H54 (cell line): ENCODE measurements at regions not wholly inside any gene's neighbourhood (a gene's known extent, or its start where the extent isn't known, plus 50 kb on each side); places are given as distances from the start of the nearest gene placed in this dataset.

Source experiments
- DNase-seq: peaks from one replicate; pipeline ENCODE4 v3.0.0; 2011; ENCODE audit warnings: low spot score, mixed read lengths; ENCODE audit not compliant: insufficient read length
- FAIRE-seq: peaks from 3 replicates; lab custom pipeline; 2011; peaks lifted over from hg19 to GRCh38; lab: Jason Lieb, UNC
- POLR2A ChIP-seq: IDR thresholded peaks from 2 replicates; pipeline ENCODE4 v1.6.1; 2011; ENCODE audit warnings: low read depth, mild to moderate bottlenecking, low read length

DNA sequence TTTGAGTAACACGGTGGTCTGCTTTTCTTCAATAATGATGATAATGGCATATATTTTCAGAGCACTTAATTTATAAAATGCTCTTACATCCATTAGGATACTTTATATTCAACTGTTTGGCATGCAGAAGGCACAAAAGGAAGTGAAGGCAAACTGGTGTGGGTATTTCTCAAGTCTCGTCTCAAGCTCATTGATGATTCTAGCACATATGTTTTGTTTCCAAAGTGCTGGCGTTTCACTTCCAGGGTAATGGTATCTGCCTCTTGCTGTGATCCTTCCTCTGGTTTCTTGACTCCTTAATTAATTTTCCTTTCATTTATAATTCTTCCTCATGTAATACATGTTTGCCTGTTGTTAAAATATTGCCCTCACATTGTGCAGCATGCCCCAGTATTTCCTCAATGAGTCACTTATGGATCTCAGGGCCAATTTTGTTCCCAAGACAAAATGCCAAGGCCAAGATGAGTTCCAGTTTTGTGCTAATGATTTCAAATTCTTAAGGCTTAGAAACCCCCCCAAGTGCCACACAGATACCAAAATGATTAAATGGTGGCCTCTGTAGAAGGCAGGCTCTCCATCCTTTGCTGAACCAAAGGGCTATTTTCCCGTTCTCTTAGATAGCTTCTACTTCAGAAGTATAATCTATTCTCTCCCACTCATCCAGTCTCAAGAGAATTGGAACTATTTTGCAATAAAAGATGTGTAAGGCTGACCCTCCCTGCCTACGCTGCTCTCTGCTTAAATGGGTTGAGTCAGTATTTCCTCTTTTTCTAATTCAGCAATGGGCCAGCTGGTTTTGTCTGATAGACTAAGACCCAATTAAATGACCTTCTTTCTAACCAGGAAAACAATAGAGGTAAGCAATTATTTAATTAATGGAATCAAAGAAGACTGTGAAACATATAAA, 171.2 kb downstream of the ZNF365 start:
- no peak for TF ChIP-seq POLR2A
- DNase-seq = no peak
- FAIRE-seq = no peak

DNA sequence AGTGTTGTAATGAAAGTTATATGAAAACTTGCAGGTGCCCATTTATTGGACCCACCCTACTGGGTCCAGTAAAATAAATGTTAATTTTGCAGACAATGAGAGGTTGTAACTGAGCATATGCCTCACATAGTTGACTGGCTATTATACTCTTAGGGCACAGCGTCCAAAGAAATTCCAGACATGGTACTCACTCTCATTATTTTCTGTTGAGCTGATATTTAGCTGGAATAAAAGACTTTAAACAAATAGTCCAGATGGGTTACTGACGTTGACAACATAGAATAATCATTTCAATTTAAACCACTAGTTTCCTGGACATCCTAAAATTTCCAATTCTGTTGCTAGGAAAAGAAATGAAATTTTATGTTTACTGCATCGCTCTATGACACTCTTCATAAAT, 174.5 kb downstream of the ZNF365 start:
- no peak for TF ChIP-seq POLR2A
- DNase-seq (no peak), FAIRE-seq (no peak)

DNA sequence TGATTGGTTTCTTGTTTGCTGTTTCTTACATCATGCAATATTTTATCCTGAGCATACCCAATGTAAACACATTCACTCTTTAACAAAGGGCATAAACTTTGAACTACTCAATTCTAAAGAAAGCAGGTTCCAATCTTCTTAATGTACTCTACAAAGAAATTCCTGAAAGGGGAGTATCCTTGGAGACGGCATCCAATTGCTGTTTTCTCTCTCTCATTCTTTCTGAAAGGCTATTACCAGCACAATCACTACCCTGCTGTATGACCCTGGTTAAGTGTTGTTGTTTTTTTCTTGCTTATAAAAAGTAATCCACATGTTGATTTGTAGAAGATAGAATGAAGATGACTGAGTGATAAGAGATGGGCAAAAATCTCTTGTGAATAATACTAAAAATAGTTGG, 176.0 kb downstream of the ZNF365 start:
- FAIRE-seq = no peak
- DNase-seq = no peak

DNA sequence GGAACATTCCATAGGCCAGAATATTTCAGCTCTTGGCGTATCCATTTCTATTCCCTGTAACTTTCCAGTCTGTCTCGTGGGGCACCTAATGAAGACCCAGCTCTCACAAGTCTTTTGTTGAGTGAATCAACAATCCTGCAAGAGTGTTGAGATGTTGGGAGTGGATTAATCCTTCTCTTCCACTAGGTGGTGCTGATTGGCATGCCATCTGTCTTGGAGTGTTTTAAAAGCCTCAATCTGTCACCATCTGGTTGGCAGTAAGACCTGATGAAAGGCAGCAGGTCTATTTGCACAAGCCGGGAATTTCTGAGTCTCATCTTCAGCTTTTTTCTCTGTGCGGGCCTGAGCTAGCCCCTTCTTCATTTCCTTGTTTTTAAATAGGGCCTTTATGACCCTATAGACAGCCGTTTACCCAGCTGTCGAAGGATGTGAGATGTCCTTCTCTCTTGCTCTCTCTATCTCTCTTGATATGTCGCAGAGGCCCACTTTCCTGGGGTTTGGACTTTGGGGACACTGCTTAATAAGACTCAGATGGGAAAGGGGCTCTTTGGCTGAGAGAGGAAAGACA, 180.5 kb downstream of the ZNF365 start:
- DNase-seq = peak; percentile 11
- TF ChIP-seq POLR2A = no peak
- FAIRE-seq = no peak

More for the DNA sequence above, 176.0 kb downstream of the ZNF365 start:
- no peak for TF ChIP-seq POLR2A

DNA sequence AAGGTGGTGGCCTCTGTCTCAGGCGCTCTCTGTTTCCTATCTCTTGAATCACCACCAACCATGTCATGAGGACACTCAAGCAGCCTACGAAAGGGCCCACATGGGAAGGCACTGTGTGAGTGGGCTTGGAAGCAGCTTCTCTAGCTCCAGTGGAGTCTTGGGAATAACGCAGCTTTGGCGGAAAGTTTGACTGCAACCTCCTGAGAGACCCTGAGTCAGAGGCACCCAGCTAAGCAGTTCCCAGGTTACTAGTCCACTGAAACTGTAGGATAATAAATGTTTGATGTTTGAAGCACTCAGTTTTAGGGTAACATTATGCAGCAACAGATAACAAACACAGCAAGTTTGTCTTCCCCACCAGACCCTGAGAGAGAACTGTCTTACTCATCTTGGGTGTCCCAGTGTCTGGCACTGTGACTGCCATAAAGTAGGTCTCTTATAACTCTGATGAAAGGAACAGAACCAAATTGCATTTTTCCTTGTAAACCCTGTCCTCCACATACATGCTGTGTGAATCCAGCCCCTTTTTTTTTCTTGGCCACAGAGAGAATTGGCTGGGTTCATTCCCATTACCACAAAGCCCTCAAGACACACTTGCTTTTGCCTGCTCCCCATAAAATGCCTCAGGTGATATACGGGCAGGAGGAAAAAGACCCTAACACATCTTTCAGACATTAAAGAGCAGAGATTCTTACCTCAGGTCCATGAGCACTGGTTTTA, 185.5 kb downstream of the ZNF365 start:
- no peak for TF ChIP-seq POLR2A
- DNase-seq (no peak), FAIRE-seq (no peak)

DNA sequence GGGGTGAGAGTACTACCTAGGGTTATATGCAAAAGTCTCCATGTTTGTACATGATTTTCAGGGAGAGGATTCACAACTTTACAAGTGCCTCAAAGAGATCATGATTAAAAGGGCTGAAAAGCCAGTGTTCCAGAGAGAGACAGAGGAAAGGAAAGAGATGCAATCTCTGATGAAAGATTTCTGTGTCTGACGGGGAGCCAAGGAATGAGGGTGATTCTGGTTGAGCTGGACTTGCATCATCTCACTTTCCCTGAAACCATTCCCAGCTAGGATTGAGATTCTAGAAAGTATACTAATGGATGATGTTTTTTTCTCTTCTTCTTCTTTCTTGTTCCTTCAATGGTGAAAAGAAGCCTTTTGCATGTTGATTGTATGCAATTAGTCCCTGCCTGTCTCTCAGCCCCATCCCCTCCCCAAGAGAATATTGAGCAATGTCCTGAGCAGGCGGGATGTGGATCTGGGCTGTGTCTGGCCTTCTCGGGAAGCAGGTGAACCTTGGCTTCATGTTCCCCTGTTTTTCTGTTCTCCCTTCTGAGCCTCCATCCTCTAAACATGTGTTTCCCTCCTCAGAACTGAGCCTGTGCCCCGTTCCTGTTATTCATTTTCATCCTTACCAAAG, 186.1 kb downstream of the ZNF365 start:
- FAIRE-seq = no peak

DNA sequence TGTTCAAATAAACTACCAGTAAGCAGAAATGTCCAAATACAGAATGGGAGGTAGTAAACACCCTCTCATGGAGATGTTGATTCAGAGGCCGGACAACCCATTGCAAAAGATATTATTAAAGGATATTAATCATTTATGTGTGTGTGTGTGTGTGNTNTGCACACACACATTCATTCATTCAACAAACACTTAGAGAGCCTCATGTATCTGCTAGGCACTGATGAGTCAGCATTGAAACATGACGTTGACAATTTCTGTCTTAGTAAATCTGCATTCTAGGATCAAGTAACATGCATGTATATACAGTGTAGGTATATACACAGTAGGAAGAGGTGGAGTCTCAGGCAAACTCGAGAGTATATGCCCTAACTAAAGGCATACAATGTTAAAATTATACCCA, 187.0 kb downstream of the ZNF365 start:
- DNase-seq = no peak
- TF ChIP-seq POLR2A = no peak
- FAIRE-seq = no peak

More for the DNA sequence above, 186.1 kb downstream of the ZNF365 start:
- no peak for TF ChIP-seq POLR2A
- no peak for DNase-seq

DNA sequence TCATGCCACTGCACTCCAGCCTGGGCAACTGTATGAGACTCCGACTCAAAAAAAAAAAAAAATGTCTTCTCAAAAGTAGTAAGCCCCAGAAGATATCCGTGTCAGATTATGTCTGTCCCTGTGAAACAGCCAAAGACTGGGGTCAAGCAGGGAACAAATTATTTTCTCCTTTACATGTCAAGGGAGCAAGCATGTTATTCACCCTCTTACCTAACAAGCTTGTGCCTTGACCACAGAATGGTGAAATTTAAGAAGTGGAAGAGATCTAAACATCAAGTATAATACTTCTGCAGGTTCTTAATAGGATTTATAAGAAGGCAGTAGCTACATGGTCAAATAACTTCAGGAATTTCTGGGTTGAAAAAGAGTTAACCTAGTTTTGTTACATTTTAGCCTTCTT, 187.9 kb downstream of the ZNF365 start:
- DNase-seq = no peak
- FAIRE-seq = no peak
- TF ChIP-seq POLR2A = no peak

DNA sequence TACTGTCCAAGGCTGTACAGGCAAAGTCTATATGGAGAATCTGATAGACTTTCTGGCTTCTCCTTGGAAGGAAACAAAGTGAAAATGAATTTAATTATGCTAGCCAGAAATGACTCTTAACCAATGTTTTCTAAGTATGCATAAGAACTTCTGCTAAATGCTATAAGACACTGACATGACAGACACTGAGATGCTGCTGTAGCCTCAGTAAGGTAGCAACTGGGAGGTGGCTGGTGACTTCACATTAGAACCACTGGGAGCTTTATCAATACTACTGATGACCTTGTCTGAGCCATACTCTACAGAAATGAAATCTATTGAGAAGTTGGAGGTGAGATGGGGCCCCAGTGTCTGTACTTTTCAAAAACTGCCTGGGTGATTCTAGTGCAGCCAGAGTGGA, 188.6 kb downstream of the ZNF365 start:
- FAIRE-seq (no peak), DNase-seq (no peak)
- no peak for TF ChIP-seq POLR2A

DNA sequence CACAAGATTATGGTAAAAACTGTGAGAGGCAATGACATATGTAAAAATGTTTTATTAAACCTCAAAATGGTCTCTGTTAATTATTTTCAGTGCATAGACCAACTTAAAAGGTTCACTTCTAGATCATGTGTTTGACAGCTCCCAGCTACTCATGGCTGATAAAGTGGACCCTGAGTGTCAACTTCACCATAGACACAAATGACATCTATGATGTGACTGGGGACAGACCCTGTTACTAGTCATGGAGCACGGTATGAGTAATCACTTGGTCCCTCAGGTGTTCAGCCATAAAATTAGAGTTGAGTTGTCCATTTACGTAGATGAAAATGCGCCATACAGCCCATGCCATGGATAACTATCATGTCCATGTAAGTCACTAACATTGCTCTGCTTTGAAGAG, 199.8 kb downstream of the ZNF365 start:
- FAIRE-seq (no peak), DNase-seq (no peak)
- TF ChIP-seq POLR2A = no peak

DNA sequence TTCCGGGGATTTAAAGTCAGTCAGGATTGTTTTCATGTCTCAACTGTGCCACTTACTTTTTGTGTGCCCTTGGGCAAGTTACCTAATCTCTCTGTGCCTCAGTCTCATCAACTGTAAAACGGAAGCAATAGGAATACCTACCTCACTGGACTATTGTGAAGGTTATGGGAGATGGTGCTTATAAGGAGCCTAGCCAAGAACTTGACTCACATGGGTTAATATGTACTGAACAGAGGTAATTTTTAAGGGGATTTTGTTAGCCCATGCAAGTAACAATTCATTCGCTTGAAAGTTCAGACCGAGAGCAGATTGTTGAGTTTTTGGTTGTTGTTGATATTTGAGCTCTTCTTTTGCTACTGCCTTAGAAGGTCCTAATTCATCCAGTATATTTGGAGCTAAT, 202.9 kb downstream of the ZNF365 start:
- no peak for DNase-seq
- no peak for FAIRE-seq
- TF ChIP-seq POLR2A = no peak

DNA sequence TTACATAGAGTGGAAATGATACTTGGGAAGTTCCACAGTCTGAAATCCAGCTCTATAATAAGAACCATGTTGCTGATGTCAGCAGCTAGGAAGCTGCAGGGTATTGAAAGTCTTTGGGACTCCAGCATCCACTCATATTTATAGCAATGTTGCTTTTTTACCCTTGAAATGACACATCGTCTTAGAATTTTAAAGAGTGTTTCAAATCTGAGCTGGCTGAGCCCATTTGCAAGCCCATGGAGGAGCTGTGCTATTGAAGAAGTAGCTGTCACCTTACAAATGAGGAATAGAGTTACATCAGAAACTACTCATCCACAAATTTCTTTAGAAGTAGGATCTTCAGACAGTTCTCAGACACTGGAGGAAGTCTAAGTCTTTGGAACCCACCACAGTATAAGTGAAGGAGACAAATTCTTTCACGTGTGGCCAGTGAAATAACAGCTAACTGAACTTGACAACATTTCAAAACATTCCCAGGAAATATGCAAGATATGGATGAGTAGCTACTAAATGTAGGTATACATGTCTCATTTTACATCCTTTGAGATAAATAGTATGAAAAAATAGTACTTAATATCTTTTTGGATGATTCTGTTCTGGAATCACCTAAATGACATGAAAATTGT, 203.6 kb downstream of the ZNF365 start:
- FAIRE-seq = no peak
- no peak for TF ChIP-seq POLR2A
- no peak for DNase-seq

DNA sequence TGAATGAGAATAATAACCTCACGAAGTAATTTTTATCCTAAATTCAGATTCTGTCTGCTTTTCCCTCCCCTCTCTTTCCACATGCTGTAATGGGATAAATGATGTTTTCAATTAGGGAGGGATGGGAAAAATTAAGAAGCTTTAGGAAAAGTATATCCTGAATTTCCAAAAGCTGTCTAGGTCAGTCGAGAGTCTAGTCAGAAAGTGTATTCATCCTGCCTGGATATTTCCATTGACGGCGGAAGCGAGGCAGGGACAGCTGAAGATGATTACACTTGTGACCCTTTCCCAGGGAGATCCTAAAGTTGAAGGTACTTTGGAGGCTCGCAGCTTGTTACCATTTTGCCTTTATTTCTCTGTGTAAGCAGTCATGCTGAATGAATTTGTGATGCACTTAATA, 204.1 kb downstream of the ZNF365 start:
- no peak for DNase-seq
- no peak for TF ChIP-seq POLR2A
- FAIRE-seq = no peak
